Suppressor macrophage (primary cell): ENCODE measurements at regions not wholly inside any gene's neighbourhood (a gene's known extent, or its start where the extent isn't known, plus 50 kb on each side); places are given as distances from the start of the nearest gene placed in this dataset.

Experiments used
- DNase-seq, 4 experiments: peaks; one replicate each; pipeline ENCODE4 v3.0.0-alpha.2; 2020 to 2022

DNA sequence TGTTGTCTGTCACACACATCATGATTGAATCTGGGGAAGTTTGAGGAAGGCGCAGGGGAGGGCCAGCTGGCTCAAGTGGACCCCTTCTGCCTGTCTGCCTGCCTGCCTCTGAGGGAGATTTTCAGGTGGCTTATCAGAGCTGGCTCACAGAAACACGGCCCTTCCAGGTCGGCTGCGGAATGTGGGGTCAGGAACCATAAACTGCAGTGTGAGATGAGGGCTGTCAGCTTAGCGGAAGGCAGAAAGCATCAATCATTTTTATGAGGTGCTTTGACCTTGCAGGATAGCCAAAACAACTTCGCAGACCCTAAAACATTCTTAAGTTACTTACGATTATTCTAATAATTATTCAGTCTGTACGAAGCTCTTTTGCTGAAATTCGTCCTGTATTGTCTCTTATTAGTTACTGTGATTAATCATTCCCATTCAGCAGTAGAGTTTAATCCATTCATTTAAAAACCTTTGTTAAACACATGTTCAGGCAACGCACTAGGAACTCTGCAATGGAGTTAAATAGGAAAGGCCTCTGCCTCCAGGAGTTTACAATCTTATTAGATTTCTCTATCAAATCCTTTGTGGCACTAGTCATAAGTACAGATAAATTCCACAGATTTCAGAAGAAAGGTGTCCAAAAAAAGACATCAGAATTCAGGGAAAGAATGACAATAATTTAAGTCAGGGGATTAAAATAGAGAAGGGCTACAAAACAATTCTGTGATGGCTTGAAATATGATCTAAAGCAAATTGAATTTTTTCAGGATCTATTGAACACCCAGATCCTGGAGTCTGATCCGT, 371.6 kb downstream of the HRH4 start:
- DNase-seq: no peak

DNA sequence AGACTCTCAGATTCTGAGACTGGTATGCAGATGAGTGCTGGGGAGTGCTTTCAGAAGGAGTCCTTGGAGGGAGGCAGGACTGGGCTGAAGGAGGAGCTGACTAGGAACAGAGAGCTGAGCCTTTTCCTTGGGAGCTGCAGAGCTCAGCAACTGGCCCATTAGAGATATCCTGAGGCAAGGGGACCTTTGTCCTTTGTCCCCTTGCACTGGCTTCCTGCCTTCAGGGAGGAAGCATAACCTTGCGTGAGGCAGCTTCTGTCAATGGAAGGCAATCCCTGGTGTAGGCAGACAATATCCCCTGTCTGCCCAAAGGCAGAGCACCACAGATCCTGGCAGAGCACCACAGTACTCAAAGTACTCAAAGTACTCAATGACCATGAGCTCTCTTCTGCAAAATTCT, 375.3 kb downstream of the HRH4 start:
- DNase-seq: no peak

DNA sequence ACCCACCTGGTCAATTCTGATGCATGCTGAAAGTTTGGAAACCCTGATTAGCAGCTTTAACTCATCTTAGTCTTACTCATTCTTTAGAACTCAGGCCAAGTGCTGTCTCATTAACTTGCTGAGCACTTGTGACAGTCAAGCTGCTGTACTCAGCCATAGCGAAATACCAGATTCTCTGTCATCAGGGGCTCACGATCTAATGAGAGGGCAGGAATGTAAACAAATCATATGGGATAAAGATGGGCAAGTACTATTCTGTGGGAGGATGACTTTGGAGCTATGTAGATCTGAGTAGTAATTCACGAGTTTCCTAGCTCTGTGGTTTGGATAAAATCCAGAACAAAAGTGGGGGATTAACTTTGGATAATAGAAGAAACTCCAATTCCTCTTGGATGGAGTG, 376.6 kb downstream of the HRH4 start:
- no peak for DNase-seq

DNA sequence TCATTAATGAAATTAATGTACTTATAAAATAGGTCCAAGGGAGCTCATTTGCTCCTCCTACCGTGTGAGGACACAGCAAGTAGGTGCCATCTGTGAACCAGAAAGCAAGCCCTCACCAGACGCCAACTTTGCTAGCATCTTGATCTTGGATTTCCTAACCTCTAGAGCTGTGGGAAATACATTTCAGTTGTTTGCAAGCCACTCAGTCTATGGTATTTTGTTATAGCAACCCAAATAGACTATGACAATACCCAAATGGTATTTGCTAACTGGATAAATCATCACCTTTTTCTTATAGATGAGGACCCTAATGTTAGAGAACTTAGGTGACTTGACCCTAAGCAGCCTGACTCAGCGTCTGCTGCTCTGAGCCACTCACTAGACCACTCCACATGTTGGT, 379.6 kb downstream of the HRH4 start:
- no peak for DNase-seq

DNA sequence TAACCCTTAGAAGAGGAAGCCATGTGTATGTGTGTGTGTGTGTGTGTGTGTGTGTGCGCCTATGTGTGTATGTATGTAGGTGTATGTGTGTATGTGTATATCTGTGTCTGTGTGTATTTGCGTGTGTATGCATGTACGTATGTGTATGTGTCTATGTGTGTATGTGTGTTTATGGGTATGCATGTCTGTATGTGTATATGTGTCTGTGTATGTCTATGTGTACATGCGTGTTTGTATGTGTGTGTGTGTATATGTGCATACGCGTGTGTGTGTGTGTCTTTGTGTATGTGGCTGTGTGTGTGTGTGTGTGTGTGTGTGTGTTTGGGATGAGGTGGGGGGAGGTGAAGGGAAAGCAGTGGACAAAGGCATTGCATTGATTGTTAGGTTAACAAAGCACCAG, 380.2 kb downstream of the HRH4 start:
- no peak for DNase-seq

DNA sequence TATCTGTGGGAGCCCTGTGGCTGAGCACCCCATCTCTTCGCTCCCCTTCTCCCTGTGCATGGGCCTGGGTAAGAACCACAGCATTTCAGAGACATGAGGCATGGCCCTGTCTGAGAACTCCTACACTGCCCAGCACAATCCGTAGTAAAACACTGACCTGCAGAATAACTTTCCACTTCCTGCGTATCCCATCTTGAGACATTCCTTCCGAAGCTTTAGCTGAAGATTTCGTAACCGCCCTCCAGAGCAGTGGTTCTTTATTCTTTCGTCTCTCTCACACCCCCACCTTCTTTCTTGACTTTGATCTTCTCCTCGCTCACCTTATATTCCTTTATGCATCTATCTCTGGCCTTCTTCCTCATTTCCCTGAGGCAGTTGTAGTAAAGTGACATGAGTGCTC, 381.1 kb downstream of the HRH4 start:
- no peak for DNase-seq

DNA sequence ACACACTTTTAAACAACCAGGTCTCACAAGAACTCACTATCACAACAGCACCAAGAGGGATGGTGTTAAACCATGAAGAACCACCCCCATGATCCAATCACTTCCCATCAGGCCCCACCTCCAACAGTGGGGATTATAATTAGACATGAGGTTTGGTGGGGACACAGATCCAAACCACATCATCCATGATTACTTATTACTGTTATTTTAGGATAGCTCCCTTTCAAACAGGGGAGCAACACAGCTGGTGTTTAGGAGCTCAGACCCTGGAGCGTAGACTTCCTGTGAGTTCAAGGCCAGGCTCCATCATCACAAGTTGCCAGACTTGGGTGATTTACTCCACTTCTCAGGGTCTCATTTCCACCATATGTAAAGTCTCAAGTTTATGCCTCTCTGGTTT, 382.7 kb downstream of the HRH4 start:
- no peak for DNase-seq

DNA sequence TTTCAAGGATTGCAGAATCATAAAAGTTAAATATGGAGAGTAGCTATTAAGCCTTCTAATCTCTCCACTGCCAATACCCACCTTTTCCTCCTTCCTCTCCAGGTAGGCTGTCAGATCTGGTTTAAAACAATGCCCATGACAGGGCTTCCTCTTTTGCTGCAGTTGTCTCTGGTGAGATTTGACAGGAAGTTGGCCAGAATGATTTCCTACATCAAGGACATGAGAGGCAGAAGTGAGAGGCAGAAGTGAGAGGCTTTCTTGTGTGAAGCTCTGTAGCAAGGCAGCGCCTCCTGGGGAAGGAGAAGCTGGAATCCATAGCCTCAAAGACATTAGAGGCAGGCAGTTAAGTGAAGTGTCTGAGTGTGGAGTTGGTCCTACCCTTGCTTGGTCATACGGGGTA, 385.7 kb downstream of the HRH4 start:
- peak; percentile 38 to 66 (median 54) for DNase-seq

DNA sequence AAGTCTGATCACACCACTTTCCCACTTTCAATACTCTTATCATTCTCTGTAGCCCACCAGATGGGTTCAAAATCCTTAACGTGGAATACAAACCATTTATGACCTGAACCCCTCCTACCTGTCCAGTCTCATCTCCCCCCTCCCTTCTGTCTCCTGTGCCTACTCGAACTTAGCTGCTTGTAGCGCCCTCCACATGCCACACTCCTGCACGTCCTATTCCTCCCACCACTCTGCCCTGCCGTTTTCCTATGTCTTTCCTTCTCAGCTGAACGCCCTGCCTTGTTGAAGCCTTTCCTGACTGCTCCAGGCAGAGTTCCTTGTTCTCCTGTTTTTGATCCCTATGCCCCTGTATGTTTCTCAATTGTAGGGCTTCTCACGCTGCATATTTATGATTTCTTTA, 390.1 kb downstream of the HRH4 start:
- no peak for DNase-seq

DNA sequence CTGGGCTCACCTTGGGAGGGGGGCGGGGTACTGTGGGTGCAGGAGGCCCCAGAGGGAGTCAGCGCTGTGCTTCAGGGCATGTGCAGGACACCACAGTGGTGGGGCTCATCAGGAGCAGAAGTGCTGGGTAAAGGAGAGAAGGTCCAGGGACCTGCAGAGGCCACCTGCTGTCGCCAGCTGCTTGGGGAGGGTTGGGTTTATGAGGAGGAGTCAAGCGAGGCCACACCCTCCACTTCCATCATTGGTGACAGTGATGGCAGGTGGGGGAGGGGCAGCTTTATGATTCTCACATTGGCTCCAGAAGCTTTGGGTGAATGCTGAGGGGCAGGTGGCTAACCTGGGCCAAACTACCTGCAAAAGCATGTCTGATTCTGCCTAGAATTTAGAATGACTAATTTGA, 392.6 kb downstream of the HRH4 start:
- no peak for DNase-seq

DNA sequence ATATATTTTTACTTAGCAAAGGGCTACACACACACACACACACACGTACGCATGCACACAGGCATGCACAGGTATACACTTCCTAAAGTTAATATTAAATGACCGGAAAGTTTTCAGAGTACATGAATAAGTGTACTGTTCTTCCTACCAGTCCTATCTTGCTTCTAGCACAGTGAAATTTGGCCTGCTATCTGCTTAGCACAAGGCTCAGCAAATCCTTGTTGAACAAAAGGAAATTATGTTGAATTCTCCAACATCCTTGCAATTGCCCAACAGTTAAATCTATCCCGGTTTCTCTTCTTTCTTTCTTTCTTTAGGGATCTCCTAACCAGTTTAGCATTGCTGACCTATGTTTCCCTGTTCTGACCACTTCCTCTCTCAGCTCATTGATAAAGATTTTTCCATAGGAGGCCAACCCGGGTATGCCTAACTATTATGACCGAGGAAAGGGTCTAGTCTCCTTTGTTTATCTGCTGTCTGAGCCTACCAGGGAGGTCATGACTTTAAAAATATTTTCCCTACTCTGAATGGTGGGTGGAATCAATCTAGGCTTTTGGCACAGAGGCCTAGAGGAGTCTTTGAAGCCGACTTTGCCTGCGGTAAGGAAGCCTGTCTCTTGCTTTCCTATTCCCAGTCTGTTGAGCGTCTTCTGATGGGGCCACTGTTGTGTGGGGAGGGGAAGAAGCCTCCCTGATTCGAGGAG, 400.7 kb downstream of the HRH4 start:
- DNase-seq: no peak

DNA sequence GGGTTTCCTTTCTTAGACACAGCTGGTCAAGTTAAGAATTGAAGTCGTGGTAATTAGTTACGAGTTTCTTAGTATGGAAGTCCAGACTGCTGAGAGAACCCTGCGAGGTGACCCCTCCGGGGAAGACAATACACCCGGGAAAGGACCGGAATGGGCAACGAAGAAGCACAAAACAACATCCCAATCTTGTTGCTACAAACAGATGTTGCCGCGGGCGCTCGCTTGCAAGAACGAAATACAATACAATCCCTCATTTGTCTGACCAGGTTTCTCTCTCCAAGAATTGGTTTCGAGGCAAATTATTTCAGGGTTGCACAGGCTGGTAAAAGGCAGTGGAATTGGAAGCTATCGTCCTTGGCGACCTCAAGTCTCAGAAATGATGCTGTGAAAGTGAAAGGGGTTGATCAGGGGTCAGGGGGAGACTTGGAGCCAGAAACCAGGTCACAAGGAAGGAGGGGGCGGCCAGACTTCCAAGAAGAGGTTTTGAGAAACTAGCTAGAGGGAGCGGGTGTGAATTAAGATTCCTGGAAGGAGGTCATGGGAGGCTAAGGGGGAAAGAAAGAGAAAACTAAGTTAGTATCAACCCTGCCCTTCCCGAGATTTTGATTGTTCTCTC, 401.9 kb downstream of the HRH4 start:
- DNase-seq: no peak

DNA sequence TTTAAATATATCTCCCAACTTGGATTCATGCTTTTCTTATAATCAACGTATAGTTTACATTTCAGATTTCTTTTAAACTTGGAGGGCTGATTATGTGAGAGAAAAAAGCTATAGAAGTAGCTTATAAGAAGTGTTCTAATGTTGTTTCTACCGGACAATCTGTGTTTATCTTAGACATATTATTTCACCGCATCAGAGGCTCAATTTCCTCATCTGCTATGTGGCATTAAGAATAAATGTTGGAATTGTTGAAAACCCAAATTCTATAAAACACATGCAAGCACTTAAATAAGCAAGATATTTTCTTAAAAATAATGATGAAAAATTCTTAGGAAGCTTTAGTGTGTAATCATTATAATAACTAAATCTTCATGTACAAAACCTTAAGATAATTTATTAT, 407.9 kb downstream of the HRH4 start:
- no peak for DNase-seq

DNA sequence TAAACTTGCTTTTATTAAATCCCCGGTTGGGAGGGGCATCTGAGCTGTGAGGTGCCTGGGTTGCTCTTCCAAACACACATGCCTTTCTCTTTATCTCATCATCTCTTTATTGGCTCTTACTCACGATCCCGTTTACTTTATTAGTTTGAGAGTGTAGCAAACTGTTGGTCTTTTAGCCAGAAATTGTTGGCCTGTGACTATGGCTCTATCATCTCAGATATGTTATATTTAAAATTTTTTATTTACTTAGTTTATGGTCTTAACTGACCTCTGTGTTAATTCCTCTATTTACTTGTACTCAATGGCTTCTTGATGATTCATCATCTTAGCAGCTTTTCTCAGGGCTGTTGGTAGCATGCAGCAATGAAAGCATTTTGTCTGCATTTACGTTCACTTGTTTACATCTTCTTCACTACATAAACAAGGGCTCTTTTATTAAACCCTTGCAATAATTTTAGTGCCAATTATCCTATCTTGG, 408.4 kb downstream of the HRH4 start:
- no peak for DNase-seq

DNA sequence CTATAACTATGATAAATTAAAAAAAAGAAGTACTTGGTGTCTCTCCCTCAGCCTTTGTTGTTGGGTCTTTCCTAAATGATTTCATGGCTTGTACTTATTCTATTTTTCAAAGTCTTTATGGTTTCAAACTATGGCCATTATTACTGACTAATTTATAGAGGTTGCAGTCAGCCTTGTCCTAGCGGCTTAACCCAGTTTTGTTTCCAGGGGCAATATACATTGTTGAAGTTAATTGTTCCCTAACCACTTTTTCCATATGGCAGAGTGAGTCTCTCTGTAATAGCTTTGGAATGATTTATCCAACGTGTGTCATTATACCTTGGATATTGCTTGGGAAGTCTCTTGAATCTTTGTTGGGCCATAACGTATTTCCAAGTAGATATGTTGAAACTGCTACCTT, 408.8 kb downstream of the HRH4 start:
- no peak for DNase-seq

DNA sequence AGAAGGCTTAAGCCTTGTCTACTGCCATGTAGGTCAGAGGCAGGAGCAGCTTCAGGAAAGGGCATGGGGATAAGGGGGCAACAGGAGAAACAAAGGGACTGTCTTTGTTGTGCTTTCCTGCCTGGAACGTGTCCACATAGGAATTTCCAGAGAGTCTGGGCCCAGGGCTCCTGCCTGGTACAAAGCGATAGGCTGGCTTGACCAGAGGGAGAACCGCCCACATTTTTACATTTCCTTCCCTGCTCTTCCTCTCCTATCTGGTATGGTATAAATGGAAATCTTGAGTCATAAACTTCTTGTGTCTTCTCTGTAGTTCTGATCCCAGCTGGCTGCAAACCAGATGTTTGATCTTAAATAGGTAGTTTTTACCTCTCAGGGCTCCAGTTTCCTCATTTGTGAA, 414.8 kb downstream of the HRH4 start:
- no peak for DNase-seq

DNA sequence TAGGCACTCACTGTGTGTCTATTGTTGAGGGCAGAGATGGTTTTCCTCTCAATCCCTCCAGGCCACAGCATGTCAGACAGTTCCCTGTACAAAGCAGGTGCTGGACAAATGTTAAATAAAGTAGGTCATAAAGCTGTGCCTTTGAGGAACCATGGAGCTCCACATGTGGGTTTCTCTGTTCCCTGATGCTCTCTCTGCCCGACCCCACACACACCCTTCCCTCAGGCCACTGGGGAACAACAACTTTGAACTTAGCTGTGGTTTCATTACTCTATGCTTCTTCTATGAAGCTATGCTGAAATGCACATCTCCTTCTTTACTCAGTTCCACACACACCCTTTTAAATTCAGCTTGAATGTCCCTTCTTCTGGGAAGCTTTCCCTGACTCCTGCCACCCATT, 415.3 kb downstream of the HRH4 start:
- DNase-seq: no peak

DNA sequence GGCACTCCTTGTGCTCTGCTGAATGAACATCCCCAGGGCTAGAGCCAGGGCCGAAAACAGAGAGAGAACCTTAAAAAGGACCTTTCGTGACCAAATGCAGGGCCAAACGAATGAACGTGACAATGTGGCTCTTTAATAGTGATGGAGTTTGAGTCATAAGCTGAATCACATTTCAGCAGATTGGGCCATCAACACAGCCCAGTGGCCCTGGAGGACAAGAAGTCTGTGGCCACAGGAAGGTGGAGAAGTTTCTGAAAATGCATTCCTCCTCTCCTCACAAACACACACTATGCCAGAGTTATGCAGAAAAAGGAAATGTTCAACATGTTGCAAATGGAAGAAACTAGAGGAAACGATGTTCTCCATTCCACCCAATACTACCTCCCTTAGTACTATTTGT, 415.8 kb downstream of the HRH4 start:
- no peak for DNase-seq

DNA sequence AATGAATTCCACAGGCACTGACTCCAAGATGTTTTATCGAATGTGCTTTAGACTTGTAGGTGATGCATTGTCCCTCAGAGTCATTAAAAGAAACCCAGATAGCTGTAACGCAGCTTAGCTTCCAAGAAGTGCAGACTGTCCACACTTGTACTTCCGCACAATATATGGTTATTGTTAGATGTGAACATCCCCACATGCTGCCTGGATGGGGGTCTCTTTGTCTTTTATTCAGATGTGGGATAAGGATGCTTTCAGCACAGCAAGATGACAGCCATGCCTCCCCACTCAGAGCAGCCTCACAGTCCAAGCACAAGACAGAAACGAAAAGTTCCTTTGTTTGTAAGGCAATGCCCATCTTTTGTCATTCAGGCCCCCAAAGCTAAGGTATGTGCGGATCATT, 416.6 kb downstream of the HRH4 start:
- DNase-seq: no peak

DNA sequence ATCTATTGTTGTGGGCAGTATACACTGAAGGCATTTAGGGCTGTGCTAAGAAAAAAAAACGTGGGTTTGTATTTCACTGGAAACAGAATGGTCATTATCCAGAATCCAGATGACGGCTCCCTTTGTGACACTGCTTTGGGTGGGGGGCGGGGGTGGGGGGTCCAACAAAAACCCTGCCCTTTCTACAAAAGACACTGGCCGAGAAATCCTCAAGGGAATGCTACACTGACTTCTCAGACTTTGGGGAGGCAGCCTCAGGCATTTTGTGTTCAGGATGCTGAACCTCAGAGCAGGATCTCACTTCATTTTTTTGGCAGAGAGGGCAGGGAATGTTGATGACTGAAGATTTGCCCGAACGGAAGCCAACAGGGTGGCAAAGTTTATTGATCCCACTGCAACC, 417.1 kb downstream of the HRH4 start:
- no peak for DNase-seq

DNA sequence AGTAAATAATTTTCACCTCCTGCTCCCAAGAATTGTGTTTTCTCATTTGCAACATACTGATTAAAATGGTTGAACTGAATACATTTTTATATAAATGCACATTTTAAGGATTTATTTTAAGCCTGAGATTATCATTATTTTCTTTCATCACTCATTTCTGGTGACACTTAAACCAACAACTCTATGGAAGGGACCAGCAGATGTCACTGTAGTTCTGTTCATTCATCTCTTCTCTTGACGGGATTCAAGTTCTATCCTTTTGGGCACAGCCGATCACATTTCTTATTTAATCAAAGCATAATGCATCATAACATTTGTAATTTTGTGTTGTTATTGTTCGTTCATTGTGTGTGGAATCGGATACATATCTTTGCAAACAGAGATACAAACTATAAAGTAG, 417.9 kb downstream of the HRH4 start:
- peak in 3 of 4 experiments; percentile 5 to 15 (median 6) for DNase-seq

DNA sequence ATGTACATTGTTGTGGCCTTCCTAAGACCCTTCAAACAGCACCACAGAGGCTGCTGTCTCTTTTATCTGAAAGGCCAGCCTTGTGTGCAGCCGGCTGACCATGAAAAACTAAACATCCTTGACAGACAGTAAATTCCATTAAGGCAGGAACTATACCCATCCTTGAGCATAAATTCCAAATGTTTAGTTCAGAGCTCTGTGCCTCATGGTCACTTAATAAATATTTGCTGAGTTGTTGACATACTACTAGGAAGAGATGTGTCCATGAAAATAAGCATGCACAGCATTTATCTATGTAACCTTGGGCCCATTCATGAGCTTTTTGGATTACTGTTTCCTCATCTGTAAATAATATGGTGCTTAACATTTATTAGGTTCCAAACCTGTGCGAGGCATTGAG, 424.8 kb downstream of the HRH4 start:
- no peak for DNase-seq

DNA sequence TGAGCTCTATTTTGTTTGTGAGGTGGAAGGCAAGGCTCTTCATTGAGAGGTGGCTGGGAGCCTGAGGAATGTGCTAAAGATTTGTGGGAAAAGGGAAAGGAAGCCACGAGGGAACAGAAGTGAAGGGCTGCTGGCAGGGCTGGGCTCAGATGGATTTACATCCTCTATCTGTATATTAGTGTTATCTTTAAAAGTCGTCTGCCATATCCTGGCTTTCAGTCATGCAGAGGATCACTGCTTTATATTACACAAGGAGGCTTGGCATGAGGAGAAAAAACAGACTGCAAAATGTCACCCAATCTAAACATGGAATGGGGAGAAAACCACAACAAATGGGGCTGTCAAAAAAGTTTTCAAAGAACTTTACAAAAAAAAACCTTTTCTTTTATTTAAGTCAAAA, 434.4 kb downstream of the HRH4 start:
- DNase-seq: no peak

DNA sequence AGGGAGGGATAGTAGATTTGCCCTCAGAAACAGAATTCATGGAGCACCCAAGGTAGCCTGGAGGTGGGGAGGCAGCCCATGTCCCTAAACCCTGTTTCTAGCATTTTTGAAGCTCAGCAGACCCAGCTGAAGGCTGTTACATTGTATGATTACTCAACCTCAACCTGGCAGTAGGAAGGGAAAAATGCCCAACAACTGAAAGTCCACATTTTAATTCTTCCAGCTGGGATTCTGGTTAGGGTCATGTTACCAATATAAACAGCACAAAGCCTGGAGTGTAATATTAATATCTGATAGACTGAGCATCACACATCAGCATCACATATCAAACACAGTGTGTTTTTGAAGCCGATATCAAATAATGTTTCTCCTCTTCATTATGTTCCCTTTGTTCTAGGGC, 437.0 kb downstream of the HRH4 start:
- DNase-seq: no peak
